Tibial artery (tissue), 4 donors: ENCODE measurements at regions not wholly inside any gene's neighbourhood (a gene's known extent, or its start where the extent isn't known, plus 50 kb on each side); places are given as distances from the start of the nearest gene placed in this dataset.

ENCODE experiments used
- DNase-seq, 2 donors: peaks; one replicate each; pipeline ENCODE4 v3.0.0-alpha.2; 2019
- H3K27ac ChIP-seq, 2 donors: fragments of 200-600 bp; sonication (generic) in 1 of 2; 1 replicate in 1 of 2; 2 replicates in 1 of 2; pipeline ENCODE4 v1.5.1; 2018 to 2019; ENCODE audit warnings: mild to moderate bottlenecking in 1 of 2
- H3K27me3 ChIP-seq, 2 donors: fragments of 200-600 bp; sonication (generic) in 1 of 2; one replicate each; pipeline versions ENCODE4 v1.5.1 to v1.6.0; 2016 to 2019
- H3K36me3 ChIP-seq, 3 donors: fragments of 200-600 bp; sonication (generic) in 2 of 3; one replicate each; pipeline ENCODE4 v1.5.1; 2016 to 2019; ENCODE audit warnings: mild to moderate bottlenecking in 2 of 3
- H3K4me1 ChIP-seq, 4 donors: fragments of 200-600 bp; sonication (generic) in 2 of 4; 1 replicate in 3 of 4; 2 replicates in 1 of 4; pipeline ENCODE4 v1.5.1; 2016 to 2019
- H3K4me3 ChIP-seq, 2 donors: fragments of 200-600 bp; sonication (generic) in 1 of 2; 1 replicate in 1 of 2; 2 replicates in 1 of 2; pipeline ENCODE4 v1.5.1; 2018 to 2019; ENCODE audit warnings: mild to moderate bottlenecking in 2 of 2
- H3K9me3 ChIP-seq, 3 donors: fragments of 200-600 bp; sonication (generic) in 1 of 3; one replicate each; pipeline ENCODE4 v1.5.1; 2016 to 2019
- CTCF ChIP-seq, 2 experiments: fragments of 200-600 bp in 1 of 2; fragments of 450-650 bp in 1 of 2; IDR thresholded peaks; one replicate each; pipeline ENCODE4 v1.5.1; 2017 to 2019; ENCODE audit warnings: antibody characterized with exemption in 2 of 2, mild to moderate bottlenecking in 1 of 2, moderate library complexity in 1 of 2
- intact Hi-C: fragments of 100-400 bp; cut with DNase I; formaldehyde crosslinking; loops from one replicate; pipeline ENCODE4 v1.15.0; 2023; ENCODE audit warnings: low total_unique reads

- H3K27me3 ChIP-seq: no peaks in the 10 kb centered on the region
- no peaks in the 10 kb centered on the region for H3K4me1 ChIP-seq
- no peak overlapping the region for H3K4me3 ChIP-seq
These were observed 93.9 kb downstream of the TNFSF18 start for GRCh38 chr1:172956871-172957270.

GRCh38 chr1:172957491-172957890, 93.2 kb downstream of the TNFSF18 start:
- Histone ChIP-seq H3K4me1 (no peaks in the 10 kb centered on the region), H3K4me3 (no peak overlapping the region), H3K27ac (no peak overlapping the region), H3K9me3 (peaks cover 0 to 3% (median 0%) of the 10 kb centered on the region in 3 donors), H3K36me3 (no peaks in the 10 kb centered on the region), H3K27me3 (no peaks in the 10 kb centered on the region)
- no peak for TF ChIP-seq CTCF (IDR thresholded peaks at IDR 0.05)
- intact Hi-C loops: no loop called here
- DNase-seq: no peak

More at GRCh38 chr1:172956871-172957270, 93.9 kb downstream of the TNFSF18 start:
- Histone ChIP-seq H3K9me3 (no peaks in the 10 kb centered on the region), H3K27ac (no peak overlapping the region), H3K36me3 (no peaks in the 10 kb centered on the region)
- DNase-seq: no peak
- intact Hi-C loops: no loop called here
- no peak for TF ChIP-seq CTCF (IDR thresholded peaks at IDR 0.05)

GRCh38 chr1:172959571-172959970, 91.2 kb downstream of the TNFSF18 start:
- no peak for DNase-seq
- no peak overlapping the region for H3K27ac ChIP-seq

GRCh38 chr1:172960019-172960418, 90.7 kb downstream of the TNFSF18 start:
- H3K4me3 ChIP-seq: no peak overlapping the region
- peaks cover 0 to 4% (median 0%) of the 10 kb centered on the region in 3 donors for H3K9me3 ChIP-seq
- H3K27ac ChIP-seq: no peak overlapping the region
- intact Hi-C loops: no loop called here
- no peak for DNase-seq
- TF ChIP-seq CTCF (IDR thresholded peaks at IDR 0.05): no peak
- no peaks in the 10 kb centered on the region for H3K4me1 ChIP-seq
- no peaks in the 10 kb centered on the region for H3K27me3 ChIP-seq
- H3K36me3 ChIP-seq: no peaks in the 10 kb centered on the region

More at GRCh38 chr1:172959571-172959970, 91.2 kb downstream of the TNFSF18 start:
- no peaks in the 10 kb centered on the region for H3K4me1 ChIP-seq
- intact Hi-C loops: no loop called here
- H3K9me3 ChIP-seq: peaks cover 0 to 4% (median 0%) of the 10 kb centered on the region in 3 donors
- H3K36me3 ChIP-seq: no peaks in the 10 kb centered on the region
- H3K27me3 ChIP-seq: no peaks in the 10 kb centered on the region
- no peak overlapping the region for H3K4me3 ChIP-seq
- TF ChIP-seq CTCF (IDR thresholded peaks at IDR 0.05): no peak

GRCh38 chr1:172960454-172961208, 90.1 kb downstream of the TNFSF18 start:
- H3K9me3 ChIP-seq: peaks cover 0 to 4% (median 0%) of the 10 kb centered on the region in 3 donors
- H3K4me1 ChIP-seq: no peaks in the 10 kb centered on the region
- H3K27ac ChIP-seq: no peak overlapping the region
- DNase-seq: peak in 1 of 2 donors; percentile 25
- no peak for TF ChIP-seq CTCF (IDR thresholded peaks at IDR 0.05)
- no peaks in the 10 kb centered on the region for H3K27me3 ChIP-seq
- no peak overlapping the region for H3K4me3 ChIP-seq
- intact Hi-C loops: no loop called here
- H3K36me3 ChIP-seq: no peaks in the 10 kb centered on the region
